ENCODE measurements at regions not wholly inside any gene's neighbourhood (a gene's known extent, or its start where the extent isn't known, plus 50 kb on each side); places are given as distances from the start of the nearest gene placed in this dataset.
"Not testable (repeated sequence)": the region's sequence is repeated elsewhere in the genome, so short reads cannot be mapped to it uniquely, and the experiment has no call there.

DNA sequence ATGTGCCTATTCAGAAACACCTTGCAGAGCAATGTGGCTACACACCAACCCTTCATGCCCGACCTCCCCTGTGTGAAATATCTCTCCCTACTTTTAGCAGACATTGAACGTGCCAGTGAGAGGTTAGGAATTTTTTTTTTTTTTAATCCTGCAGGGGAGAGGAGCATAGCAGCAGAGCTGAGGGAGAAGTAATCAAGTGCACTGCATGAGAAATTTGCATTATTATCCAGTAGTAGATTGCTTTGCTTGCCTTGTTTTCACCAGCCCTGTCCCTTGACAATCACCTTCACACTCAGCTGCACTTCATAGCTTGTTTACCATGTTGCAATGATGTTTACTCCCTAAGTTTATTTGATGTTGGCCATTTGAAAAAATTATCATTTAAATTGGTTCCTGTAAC lies 489.6 kb upstream of the ZNF608 start:
- Mint-ChIP-seq H3K4me1 (no peaks in the 10 kb centered on the region), H3K27me3 (no peaks in the 10 kb centered on the region), H3K27ac (no peak overlapping the region), H3K36me3 (ENCODE audit: low read depth) (no peaks in the 10 kb centered on the region), H3K4me3 (no peak overlapping the region)
- H3K9me3 ChIP-seq (ENCODE audit: control insufficient read depth, low read length, poor library complexity, severe bottlenecking): no peaks in the 10 kb centered on the region
- DNase-seq: no peak
- ATAC-seq: no peak

DNA sequence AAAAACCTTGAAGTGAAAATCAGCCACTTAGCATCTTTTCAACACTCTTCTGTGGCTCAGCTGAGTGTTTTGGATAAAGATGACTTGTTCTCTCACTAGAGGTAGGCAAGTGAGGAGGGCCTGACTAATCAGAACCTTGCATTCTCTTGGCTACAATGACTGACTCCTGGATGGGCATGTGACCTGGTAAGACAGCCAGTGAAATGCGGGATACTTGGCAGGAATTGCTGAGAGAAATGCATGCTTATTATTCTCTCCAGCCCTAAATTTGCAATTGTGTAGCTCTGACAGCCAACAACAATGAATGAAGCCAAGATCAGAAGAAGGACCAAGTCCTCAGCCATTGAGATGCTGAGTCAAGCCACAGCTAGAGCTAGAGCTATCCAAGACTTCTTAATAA lies 490.5 kb upstream of the ZNF608 start:
- H3K4me1 Mint-ChIP-seq: no peaks in the 10 kb centered on the region
- H3K4me3 Mint-ChIP-seq: no peak overlapping the region
- H3K27ac Mint-ChIP-seq: no peak overlapping the region

DNA sequence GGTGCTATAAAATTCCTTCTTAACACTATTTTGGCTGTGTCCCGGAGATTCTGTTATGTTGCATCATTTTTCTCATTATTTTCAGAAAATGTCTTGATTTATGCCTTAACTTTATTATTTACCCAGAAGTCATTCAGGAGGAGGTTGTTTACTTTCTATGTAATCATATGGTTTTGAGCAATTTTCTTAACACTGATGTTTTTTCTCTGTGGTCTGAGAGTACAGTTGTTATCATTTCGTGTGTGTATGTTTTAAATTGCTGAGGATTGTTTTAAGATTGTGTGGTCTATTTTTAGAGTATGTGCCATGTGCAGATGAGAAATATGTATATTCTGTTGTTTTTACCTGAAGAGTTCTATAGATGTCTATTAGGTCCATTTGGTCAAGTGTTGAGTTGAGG lies 498.1 kb upstream of the ZNF608 start:
- no peak for ATAC-seq
- Mint-ChIP-seq H3K4me1 (no peaks in the 10 kb centered on the region), H3K4me3 (no peak overlapping the region), H3K27ac (no peak overlapping the region), H3K36me3 (ENCODE audit: low read depth) (no peaks in the 10 kb centered on the region), H3K27me3 (no peaks in the 10 kb centered on the region)
- no peaks in the 10 kb centered on the region for H3K9me3 ChIP-seq (ENCODE audit: control insufficient read depth, low read length, poor library complexity, severe bottlenecking)
- no peak for DNase-seq

More for the DNA sequence above, 490.5 kb upstream of the ZNF608 start:
- H3K36me3 Mint-ChIP-seq (ENCODE audit: low read depth): no peaks in the 10 kb centered on the region
- H3K9me3 ChIP-seq (ENCODE audit: control insufficient read depth, low read length, poor library complexity, severe bottlenecking): no peaks in the 10 kb centered on the region
- no peak for DNase-seq
- H3K27me3 Mint-ChIP-seq: no peaks in the 10 kb centered on the region
- no peak for ATAC-seq

DNA sequence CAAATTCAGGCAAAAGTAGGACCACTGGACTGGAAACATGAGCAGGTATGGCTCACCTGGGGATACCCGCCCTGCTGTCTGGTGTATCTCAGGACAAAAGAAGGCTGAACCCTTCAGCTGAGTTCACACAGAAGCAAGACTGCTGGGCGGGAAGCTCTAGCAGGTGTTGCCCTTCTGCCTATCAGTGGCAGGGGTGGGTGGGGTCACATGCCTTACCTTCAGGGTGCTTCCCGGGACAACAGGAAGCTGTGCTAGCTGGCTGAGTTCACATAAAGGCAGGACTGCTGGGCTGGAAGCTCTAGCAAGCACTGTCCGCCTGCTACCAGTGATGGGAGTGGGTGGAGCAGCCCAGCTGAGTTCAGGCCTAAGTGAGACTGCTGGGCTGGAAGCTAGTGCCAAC lies 498.8 kb upstream of the ZNF608 start:
- H3K27ac Mint-ChIP-seq: no peak overlapping the region
- H3K4me3 Mint-ChIP-seq: no peak overlapping the region
- DNase-seq (no peak), ATAC-seq (no peak)
- no peaks in the 10 kb centered on the region for H3K9me3 ChIP-seq (ENCODE audit: control insufficient read depth, low read length, poor library complexity, severe bottlenecking)
- no peaks in the 10 kb centered on the region for H3K36me3 Mint-ChIP-seq (ENCODE audit: low read depth)
- H3K4me1 Mint-ChIP-seq: no peaks in the 10 kb centered on the region
- H3K27me3 Mint-ChIP-seq: no peaks in the 10 kb centered on the region

DNA sequence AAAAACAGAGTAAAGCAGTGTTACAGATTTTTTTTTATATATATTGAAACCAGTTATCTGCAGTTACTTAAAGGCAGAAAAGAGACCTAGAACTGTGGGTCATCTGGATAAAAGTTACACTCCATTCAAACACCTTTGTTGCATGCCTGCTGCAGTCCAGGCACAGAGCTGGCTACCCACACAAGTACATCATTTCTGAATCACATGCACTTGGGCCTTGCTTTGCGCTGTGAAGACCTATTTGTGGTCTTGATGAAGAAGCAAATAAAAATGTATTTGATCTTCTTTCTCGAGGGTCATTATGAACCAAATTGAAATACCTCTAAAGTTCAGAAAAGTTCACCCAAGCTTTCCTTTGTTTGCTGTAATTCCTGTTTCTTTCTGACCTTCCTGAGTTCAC lies 503.0 kb upstream of the ZNF608 start:
- H3K4me1 Mint-ChIP-seq: no peaks in the 10 kb centered on the region
- H3K36me3 Mint-ChIP-seq (ENCODE audit: low read depth): no peaks in the 10 kb centered on the region
- H3K27me3 Mint-ChIP-seq: no peaks in the 10 kb centered on the region
- H3K9me3 ChIP-seq (ENCODE audit: control insufficient read depth, low read length, poor library complexity, severe bottlenecking): no peaks in the 10 kb centered on the region
- DNase-seq (no peak), ATAC-seq (no peak)
- H3K4me3 Mint-ChIP-seq: no peak overlapping the region
- H3K27ac Mint-ChIP-seq: no peak overlapping the region

DNA sequence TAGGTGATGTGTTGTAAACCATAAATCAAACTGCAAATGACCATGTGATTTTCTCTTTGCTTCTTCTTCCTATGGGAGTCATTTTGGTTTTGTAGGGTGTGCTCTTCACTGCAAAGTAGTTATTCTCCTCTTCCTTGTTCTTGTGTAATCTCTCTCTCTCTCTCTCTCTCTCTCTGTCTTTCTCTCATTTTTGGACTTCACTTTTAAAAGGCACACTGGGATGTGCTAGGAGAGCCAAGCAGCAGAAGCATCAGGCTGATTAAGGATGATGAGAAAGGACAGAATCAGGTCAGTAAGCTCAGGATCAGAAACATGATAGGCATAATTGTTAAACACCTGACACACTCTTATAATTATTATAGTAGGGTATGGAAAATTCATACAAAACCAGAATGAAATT lies 505.3 kb upstream of the ZNF608 start:
- H3K27ac Mint-ChIP-seq: no peak overlapping the region
- no peaks in the 10 kb centered on the region for H3K27me3 Mint-ChIP-seq
- no peak for DNase-seq
- no peak overlapping the region for H3K4me3 Mint-ChIP-seq
- ATAC-seq: no peak
- no peaks in the 10 kb centered on the region for H3K36me3 Mint-ChIP-seq (ENCODE audit: low read depth)
- no peaks in the 10 kb centered on the region for H3K4me1 Mint-ChIP-seq
- no peaks in the 10 kb centered on the region for H3K9me3 ChIP-seq (ENCODE audit: control insufficient read depth, low read length, poor library complexity, severe bottlenecking)

DNA sequence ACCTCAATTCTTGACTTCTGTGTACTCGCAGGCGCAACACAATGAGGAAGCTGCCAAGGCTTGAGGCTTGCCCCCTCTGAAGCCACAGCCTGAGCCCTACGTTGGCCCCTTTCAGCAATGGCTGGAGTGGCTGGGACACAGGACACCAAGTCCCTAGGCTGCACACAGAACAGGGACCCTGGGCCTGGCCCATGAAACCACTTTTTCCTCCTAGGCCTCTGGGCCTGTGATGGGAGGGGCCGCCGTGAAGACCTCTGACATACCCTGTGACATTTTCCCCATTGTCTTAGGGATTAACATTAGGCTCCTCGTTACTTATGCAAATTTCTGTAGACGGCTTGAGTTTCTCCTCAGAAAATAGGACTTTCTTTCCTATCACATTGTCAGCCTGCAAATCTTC lies 507.2 kb upstream of the ZNF608 start:
- H3K9me3 ChIP-seq (ENCODE audit: control insufficient read depth, low read length, poor library complexity, severe bottlenecking); H3K27ac Mint-ChIP-seq; H3K4me1 Mint-ChIP-seq; H3K4me3 Mint-ChIP-seq; H3K36me3 Mint-ChIP-seq (ENCODE audit: low read depth); ATAC-seq; DNase-seq; H3K27me3 Mint-ChIP-seq: not testable (repeated sequence)

DNA sequence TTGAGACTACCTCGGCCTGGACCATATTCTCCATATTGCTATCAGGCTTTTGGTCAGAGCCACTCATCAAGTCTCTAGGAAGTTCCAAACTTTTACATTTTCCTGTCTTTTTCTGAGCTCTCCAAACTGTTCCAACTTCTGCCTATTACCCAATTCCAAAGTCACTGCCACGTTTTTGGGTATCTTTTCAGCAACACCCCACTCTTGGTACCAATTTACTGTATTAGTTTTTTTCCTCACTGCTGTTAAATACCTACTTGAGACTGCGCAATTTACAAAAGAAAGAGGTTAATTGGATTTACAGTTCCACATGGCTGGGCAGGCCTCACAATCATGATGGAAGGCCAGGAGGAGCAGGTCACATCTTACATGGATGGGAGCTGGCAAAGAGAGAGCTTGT lies 507.8 kb upstream of the ZNF608 start:
- H3K9me3 ChIP-seq (ENCODE audit: control insufficient read depth, low read length, poor library complexity, severe bottlenecking): no peaks in the 10 kb centered on the region
- Mint-ChIP-seq H3K36me3 (ENCODE audit: low read depth) (no peaks in the 10 kb centered on the region), H3K4me1 (no peaks in the 10 kb centered on the region), H3K4me3 (no peak overlapping the region), H3K27ac (no peak overlapping the region), H3K27me3 (no peaks in the 10 kb centered on the region)
- ATAC-seq: no peak
- DNase-seq: no peak

DNA sequence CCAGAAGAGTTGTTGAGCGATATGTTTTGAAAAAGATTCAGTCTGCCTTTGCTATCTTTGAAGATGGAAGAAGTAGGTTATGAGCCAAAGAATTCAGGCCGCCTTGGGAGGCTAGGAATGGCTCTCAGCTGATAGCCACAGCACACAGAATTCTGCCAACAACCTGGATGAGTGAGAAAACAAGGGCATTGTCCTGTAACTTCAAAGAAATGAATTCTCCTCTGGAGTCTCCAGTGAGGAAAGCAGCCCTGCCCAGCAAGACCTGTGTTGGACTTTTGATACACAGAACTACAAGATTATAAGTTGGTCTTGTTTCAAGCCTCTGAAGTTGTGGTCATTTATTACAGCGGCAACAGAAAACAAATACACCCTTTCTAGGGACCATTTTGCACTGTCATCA lies 509.9 kb upstream of the ZNF608 start:
- no peaks in the 10 kb centered on the region for H3K9me3 ChIP-seq (ENCODE audit: control insufficient read depth, low read length, poor library complexity, severe bottlenecking)

DNA sequence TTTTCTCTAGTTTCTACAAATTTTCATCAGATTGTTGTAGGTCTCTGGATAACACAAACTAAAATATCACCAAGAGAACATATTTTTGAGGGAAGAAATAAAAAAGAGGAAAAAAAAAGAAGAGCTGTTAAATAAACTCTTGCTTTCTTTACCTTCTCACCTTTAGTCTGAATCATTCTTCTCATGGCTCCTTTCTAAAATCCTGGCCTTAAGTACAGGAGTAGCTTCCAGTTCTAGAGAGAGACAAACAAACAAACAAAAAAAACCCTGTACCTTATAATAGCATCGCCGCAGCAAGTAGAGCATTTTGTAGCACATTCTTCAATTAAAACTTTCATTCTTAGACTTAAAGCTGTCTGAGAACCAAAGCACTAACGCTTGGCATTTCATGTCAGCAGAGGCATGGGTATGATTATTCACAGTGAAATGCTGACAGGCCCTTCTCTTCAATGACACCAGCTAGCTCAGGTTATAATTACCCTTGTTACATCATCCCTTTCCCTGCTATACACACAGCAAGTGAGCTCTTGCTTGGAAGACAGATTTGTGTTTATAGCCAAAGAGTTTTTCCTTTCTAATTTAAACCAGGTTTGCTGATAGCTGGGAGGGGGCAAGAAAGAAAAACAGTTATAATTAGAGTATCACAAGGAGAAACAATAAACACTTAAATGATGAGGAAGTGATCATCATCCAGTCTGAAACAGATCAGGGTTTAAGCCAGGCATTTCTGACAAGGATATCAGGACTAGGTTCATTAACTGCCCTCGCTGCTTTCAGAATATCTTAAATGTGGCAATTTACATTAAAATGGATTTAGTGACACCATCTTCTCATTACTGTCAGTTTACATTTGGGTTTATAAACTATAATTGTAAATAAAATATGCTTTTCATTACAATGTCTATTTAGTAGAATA lies 510.9 kb upstream of the ZNF608 start:
- no peak for DNase-seq
- Mint-ChIP-seq H3K36me3 (ENCODE audit: low read depth) (no peaks in the 10 kb centered on the region), H3K27ac (no peak overlapping the region), H3K4me3 (no peak overlapping the region), H3K27me3 (no peaks in the 10 kb centered on the region), H3K4me1 (no peaks in the 10 kb centered on the region)
- no peaks in the 10 kb centered on the region for H3K9me3 ChIP-seq (ENCODE audit: control insufficient read depth, low read length, poor library complexity, severe bottlenecking)
- no peak for ATAC-seq

More for the DNA sequence above, 509.9 kb upstream of the ZNF608 start:
- DNase-seq (no peak), ATAC-seq (no peak)
- no peak overlapping the region for H3K4me3 Mint-ChIP-seq
- no peak overlapping the region for H3K27ac Mint-ChIP-seq
- H3K4me1 Mint-ChIP-seq: no peaks in the 10 kb centered on the region
- H3K36me3 Mint-ChIP-seq (ENCODE audit: low read depth): no peaks in the 10 kb centered on the region
- H3K27me3 Mint-ChIP-seq: no peaks in the 10 kb centered on the region

DNA sequence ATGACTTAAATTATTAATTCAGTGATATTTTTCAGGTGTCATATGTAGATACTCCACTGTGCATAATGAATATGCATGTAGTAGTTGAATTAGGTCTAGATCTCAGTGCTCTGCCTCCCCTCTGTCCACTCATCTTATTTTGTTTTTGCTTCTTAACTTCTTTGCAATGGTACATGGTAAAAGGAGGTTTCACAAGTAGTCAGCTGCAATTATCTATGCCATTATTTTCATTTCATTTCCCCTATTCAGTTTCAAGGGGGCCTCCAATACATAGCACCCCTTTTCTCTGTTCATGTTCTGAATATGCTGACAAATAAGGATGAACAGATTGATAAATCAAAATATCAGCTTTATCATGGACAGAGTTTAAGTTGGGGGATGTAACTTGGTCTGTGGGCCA lies 511.6 kb upstream of the ZNF608 start:
- H3K27me3 Mint-ChIP-seq: no peaks in the 10 kb centered on the region
- DNase-seq: no peak
- no peaks in the 10 kb centered on the region for H3K9me3 ChIP-seq (ENCODE audit: control insufficient read depth, low read length, poor library complexity, severe bottlenecking)
- H3K36me3 Mint-ChIP-seq (ENCODE audit: low read depth): no peaks in the 10 kb centered on the region
- H3K27ac Mint-ChIP-seq: no peak overlapping the region
- ATAC-seq: no peak
- no peak overlapping the region for H3K4me3 Mint-ChIP-seq
- no peaks in the 10 kb centered on the region for H3K4me1 Mint-ChIP-seq

DNA sequence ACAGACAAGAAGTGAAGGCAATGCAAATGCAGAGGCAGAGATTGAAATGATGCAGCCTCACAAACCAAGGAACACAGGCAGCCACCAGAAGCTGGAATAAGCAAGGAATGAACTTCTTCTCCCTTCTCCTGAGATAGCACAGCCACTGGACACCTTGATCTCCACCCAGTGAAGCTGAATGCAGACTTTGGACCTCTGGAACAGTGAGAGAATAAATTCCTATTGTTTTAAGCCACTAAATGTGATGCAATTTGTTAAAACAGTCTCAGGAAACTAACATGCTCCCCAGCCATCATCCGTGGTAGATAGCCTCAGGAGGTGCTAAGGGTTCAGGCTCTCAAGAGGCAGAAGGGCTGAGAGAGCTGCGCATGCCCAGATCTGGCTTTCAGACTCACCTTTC lies 512.2 kb upstream of the ZNF608 start:
- no peak for DNase-seq
- H3K27me3 Mint-ChIP-seq: no peaks in the 10 kb centered on the region
- H3K9me3 ChIP-seq (ENCODE audit: control insufficient read depth, low read length, poor library complexity, severe bottlenecking): no peaks in the 10 kb centered on the region
- ATAC-seq: no peak
- no peaks in the 10 kb centered on the region for H3K36me3 Mint-ChIP-seq (ENCODE audit: low read depth)
- no peak overlapping the region for H3K4me3 Mint-ChIP-seq
- no peaks in the 10 kb centered on the region for H3K4me1 Mint-ChIP-seq
- no peak overlapping the region for H3K27ac Mint-ChIP-seq

DNA sequence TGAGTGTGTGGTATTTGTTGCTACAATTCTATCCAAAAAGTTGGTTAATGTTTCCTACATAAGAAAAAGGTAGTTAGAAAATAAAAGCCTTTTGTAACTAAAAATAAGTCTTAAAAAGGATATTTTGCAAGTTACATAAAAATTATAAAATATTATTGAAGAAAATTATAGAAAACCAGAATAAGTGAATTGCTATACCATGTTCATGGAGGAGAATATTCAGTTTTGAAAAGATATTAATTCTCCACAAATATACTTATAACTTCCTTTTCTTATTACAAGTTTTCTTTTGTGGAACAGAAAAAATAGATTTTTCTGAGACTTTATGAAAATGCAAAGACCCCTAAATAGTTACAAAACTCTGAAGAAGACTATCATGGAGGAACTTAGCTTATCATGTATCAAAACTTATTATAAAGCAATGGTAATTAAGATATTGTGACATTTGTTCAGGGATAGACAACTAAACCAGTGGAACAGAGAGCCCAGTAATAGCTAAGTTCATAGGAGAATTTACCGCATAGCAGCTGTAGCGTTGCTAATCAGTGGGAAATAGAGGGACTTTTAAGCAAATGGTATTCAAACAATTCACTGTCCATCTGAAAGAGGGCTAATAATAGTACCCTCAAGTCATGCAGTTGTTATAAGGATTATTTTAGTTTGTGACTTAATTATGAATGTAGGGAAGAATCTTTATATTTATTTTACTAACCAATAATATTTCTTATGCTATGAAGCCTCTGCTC lies 515.2 kb upstream of the ZNF608 start:
- Mint-ChIP-seq H3K36me3 (ENCODE audit: low read depth) (no peaks in the 10 kb centered on the region), H3K27ac (no peak overlapping the region), H3K27me3 (no peaks in the 10 kb centered on the region), H3K4me1 (no peaks in the 10 kb centered on the region), H3K4me3 (no peak overlapping the region)
- no peaks in the 10 kb centered on the region for H3K9me3 ChIP-seq (ENCODE audit: control insufficient read depth, low read length, poor library complexity, severe bottlenecking)
- DNase-seq: no peak
- ATAC-seq: no peak

DNA sequence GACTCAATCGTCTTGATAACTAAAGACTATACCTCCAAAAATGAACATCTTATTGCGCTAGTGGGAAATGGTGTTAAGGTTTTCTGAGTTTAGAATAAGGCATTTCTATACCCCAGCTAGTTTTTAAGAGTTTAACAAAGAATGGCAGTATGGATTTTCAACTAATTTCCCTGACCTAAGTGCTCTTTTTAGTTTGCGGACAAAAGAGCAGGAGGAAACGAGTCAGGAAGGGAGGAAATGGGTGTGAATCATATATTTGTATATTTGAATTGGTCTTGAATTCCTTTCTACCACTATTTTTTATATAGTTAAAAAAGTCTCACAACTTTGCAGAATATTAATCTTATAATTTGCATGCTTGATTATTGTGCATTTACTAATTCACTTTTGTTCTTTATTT lies 516.3 kb upstream of the ZNF608 start:
- H3K4me3 Mint-ChIP-seq: no peak overlapping the region
- H3K27ac Mint-ChIP-seq: no peak overlapping the region
- DNase-seq (no peak), ATAC-seq (no peak)
- no peaks in the 10 kb centered on the region for H3K27me3 Mint-ChIP-seq
- H3K4me1 Mint-ChIP-seq: no peaks in the 10 kb centered on the region
- no peaks in the 10 kb centered on the region for H3K36me3 Mint-ChIP-seq (ENCODE audit: low read depth)
- no peaks in the 10 kb centered on the region for H3K9me3 ChIP-seq (ENCODE audit: control insufficient read depth, low read length, poor library complexity, severe bottlenecking)
